BJ (cell line): ENCODE measurements at regions not wholly inside any gene's neighbourhood (a gene's known extent, or its start where the extent isn't known, plus 50 kb on each side); places are given as distances from the start of the nearest gene placed in this dataset.

Source experiments
- CTCF ChIA-PET: fragments of 350-600 bp; formaldehyde crosslinking; extraction: SDS; loops from one replicate; lab custom pipeline; 2021; ENCODE audit warnings: antibody characterized with exemption, inconsistent platforms; lab: Yijun Ruan, JAX
- POLR2A ChIA-PET: fragments of 300-600 bp; sonication (Branson Sonifier 250); formaldehyde crosslinking; extraction: SDS; loops from one replicate; lab custom pipeline; 2021; ENCODE audit warnings: antibody characterized with exemption; lab: Charles Lee
- DNase-seq: peaks from one replicate; pipeline ENCODE4 v3.0.0-alpha.2; 2011; ENCODE audit warnings: low read depth
- H3K27me3 ChIP-seq: 2 replicates; pipeline ENCODE4 v1.6.0; 2011; ENCODE audit warnings: low read length; ENCODE audit not compliant: control insufficient read depth, insufficient read depth
- H3K36me3 ChIP-seq: 2 replicates; pipeline ENCODE4 v1.5.1; 2011; ENCODE audit warnings: low read length; ENCODE audit not compliant: control insufficient read depth, insufficient read depth
- H3K4me3 ChIP-seq: 2 replicates; pipeline ENCODE4 v1.5.1; 2011; ENCODE audit warnings: low read depth, mild to moderate bottlenecking, control low read depth, low read length
- CTCF ChIP-seq: IDR thresholded peaks from 2 replicates; pipeline ENCODE4 v1.5.1; 2011; ENCODE audit warnings: low read depth, mild to moderate bottlenecking, control low read depth, inconsistent platforms, low read length, moderate library complexity; ENCODE audit not compliant: insufficient read depth

GRCh38 chr16:79328402-79329165 is 272.0 kb downstream of the MAF start:
- Histone ChIP-seq H3K4me3 (no peak overlapping the region), H3K36me3 (no peaks in the 10 kb centered on the region), H3K27me3 (no peaks in the 10 kb centered on the region)
- POLR2A ChIA-PET = no interaction called here
- no peak for DNase-seq
- CTCF ChIA-PET = no interaction called here
- TF ChIP-seq CTCF = no peak

- TF ChIP-seq CTCF = no peak
- DNase-seq = no peak
- POLR2A ChIA-PET = no interaction called here
- Histone ChIP-seq H3K4me3 (no peak overlapping the region), H3K27me3 (no peaks in the 10 kb centered on the region), H3K36me3 (no peaks in the 10 kb centered on the region)
- CTCF ChIA-PET = no interaction called here
These were observed 272.7 kb downstream of the MAF start for GRCh38 chr16:79327836-79328235.

- DNase-seq = no peak
- Histone ChIP-seq H3K4me3 (no peak overlapping the region), H3K27me3 (no peaks in the 10 kb centered on the region), H3K36me3 (no peaks in the 10 kb centered on the region)
- ChIA-PET POLR2A (no interaction called here), CTCF (no interaction called here)
- no peak for TF ChIP-seq CTCF
These were observed 274.0 kb downstream of the MAF start for GRCh38 chr16:79326549-79326948.

GRCh38 chr16:79325226-79325945 is 275.2 kb downstream of the MAF start:
- DNase-seq = no peak
- Histone ChIP-seq H3K36me3 (no peaks in the 10 kb centered on the region), H3K27me3 (no peaks in the 10 kb centered on the region), H3K4me3 (no peak overlapping the region)
- ChIA-PET POLR2A (no interaction called here), CTCF (no interaction called here)
- TF ChIP-seq CTCF = no peak

GRCh38 chr16:79320956-79321355 is 279.6 kb downstream of the MAF start:
- ChIA-PET CTCF (no interaction called here), POLR2A (no interaction called here)
- no peak overlapping the region for H3K4me3 ChIP-seq
- no peaks in the 10 kb centered on the region for H3K27me3 ChIP-seq
- no peak for TF ChIP-seq CTCF
- no peak for DNase-seq
- no peaks in the 10 kb centered on the region for H3K36me3 ChIP-seq
